Stimulated activated naive CD4-positive, alpha-beta T cell treated with Interleukin-2 at 50 U/mL for 16 hours (primary cell): ENCODE measurements at regions not wholly inside any gene's neighbourhood (a gene's known extent, or its start where the extent isn't known, plus 50 kb on each side); places are given as distances from the start of the nearest gene placed in this dataset.

Source experiments
- DNase-seq: peaks from one replicate; lab custom pipeline; 2025; lab: John Stamatoyannopoulos, UW

DNA sequence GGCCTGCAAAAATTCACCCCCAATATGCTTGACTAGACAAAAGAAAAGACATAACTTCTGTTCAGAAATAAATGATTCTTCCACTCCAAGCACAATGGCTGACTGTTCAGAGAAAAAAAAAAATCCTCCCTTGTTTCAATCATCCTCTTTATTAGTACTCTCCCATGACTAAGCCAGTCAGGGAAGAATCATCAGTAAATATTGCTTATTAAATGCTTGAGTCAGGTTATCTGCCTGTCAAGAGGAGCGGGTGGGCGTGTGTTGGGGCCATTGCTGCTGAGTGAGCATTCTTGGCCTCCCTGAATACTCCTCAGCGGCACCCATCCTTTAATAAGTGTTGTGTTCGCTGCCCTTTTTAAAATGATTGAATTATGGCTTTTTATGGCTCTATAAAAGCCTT is 1334.8 kb upstream of the CELF4 start:
- DNase-seq = no peak

DNA sequence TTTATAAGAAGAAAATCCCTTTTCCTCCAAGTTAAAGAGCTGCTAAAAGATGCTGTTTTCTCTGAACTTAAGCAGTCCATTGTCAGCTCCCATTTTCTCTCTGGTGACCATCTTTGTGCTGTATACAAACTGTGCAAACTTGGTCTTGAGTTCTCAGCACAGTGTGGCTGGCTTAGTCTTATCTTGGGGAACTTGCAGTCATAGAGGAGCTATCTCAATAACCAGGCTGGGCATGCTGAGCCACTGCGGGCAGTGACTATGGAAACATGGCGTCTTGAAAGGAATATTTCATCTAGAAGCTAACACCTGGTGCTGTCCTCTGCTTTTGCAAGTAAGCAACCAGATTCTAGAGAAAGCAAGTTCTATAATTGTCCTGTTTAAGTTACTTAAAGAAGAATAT is 1334.4 kb upstream of the CELF4 start:
- DNase-seq = no peak

DNA sequence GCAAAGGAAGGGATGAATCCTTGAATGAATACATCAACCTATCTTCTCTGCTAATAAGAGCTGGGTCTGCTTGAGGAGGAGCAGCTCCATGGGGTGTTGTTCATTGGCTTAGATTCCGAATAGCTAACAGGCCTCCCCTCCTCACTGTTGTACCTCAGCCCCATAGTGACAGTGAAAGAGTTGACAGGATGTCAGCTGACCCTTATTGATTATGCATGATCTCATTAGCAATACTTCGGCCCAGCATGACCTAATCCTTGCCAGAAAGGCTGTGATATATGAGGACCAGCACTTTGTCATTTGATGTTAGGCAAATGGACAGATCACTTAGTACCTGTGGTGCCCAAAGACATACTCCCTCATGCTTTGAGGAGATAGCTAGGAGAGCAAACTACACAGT is 1333.7 kb upstream of the CELF4 start:
- no peak for DNase-seq

DNA sequence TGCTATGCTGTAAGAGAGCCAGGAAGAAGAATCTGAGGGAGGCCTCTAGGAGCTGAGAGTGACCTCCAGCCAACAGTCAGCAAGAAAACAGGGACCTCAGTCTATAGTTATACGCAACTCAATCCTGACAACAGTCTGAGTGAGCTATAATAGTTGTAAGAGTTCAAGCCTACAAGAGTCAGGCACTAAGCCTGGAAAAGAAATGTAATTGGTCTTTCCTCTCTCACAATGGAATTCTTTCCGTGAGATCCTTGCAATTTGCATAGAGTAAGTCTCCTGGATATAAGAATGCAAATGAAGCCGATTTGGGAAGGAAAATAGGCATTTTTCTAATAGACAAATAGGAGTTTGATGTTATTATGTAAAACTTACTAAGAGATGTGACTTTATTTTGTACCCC is 1332.6 kb upstream of the CELF4 start:
- DNase-seq = no peak

DNA sequence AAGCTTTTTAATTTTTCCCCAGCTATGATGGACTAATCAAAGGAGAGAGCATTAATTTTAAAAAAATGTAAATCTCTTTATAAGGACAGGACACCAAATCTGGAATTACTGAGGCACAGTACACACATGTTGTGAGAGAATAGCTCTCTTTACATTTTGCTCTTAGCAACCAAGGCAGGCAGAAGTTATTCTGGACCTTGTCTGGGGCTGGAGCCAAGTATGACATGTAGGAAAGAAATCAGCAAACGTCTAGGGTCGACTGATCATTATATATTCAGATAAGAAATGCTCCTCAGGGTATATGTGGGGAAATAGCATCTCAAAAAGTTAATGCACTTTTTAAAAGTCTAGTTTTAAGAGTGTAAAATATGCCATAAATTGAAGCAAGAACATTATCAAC is 1330.0 kb upstream of the CELF4 start:
- no peak for DNase-seq

DNA sequence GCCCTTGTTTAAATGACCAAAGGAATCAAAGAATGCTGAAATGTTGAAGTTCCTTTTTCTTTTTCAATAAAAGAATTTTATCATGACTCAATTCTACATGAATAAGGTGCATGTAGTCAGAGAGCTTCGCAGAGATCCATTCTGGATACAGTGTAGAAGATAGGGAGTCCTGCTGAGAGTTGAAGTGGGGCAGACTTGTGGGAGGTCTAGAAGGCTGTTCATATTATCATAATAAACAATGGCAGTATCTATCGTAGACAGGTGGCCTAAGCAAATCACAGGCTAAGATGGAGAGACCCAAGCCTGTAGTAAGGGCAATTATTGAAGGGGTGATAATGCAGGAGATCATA is 1322.0 kb upstream of the CELF4 start:
- DNase-seq = no peak

DNA sequence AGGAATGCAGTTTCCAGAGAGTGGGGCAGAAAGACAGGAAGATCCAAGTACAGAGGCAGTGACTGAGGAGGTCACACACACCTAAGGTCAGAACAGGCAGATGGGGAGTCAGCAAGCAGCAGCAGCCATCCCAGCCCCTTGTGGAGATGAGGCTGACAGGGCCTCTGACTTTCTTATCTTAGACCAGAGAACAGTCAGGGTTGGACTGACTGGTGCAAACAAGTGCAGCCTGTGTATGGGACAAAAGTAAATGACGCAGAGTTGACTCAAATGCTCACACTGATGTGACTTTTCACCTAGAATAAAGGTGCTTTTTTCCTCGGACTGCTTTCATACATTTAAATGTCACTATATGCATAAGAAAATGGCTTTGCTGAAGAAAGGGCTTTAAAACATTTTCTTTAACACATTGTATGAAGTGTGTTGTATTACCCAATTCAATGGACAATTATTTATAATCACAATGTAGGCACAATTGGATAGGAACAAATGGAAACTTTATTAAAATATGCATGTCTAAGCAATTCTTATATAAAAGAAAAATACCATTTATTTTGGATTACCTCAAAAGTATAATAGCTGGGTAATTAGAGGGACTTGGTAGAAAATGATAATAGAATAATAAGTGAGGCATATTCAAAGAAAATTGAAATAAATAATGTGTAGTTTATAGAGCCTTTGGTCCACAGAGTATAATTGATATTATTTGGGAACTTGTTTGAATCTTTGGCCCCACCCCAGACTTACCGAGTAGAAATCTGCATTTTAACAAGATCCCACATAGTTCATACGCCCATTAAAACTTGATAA is 1321.5 kb upstream of the CELF4 start:
- DNase-seq = no peak

DNA sequence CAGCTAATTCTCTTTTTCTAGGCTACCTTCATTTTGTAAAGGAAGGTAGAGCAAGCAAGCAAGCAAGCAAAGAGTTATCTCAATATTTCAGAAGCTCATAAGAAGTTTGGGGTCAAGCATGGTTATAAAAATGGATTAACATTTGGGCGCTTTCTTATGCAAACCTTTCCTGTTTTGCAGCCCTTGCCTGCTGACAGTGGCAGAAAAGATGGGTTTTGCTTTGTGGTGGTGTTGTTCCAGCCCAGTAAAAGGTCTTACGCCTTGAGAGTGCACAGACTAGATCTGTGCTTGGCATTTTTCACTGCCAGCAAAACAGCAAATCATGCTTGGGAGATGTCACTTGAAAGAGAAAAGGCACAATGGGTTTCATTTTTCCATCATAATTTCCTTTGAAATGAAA is 1320.6 kb upstream of the CELF4 start:
- no peak for DNase-seq

DNA sequence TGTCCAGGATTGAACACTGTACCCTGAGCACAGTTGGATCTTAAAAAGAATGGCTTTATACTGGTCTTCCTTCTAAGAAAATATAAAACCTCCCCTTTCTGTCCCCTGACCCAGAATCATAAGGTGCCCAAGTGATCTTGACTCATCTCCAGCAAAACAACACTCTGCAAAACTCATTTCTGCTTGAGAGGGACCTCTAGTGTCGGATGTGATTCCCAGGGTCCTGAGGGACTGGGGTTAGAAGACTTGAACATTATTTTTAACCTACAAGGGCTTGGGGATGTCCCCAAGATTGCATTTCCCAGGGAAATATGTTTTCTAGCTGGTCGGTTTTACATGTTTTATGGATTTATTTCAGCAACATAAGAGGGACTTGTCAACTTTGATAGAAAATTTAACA is 1318.5 kb upstream of the CELF4 start:
- DNase-seq = no peak

DNA sequence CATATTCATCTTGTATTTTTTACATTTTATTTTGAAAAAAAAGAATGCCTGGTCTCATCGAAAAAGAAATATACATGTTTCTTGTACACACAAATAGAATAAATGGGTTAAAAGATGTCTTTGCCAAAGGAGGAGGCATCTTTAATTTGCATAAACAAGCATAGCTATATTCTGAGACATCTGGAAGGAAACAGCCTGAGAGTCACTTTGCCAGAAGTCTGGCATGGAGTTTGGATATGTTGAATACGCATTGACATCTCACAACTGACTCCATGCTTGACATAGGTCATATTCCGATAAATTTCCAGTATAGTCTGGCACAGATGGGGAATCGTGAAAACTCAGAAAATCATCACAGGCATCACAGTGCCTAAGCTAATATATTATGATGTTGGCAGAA is 1317.5 kb upstream of the CELF4 start:
- DNase-seq = no peak

DNA sequence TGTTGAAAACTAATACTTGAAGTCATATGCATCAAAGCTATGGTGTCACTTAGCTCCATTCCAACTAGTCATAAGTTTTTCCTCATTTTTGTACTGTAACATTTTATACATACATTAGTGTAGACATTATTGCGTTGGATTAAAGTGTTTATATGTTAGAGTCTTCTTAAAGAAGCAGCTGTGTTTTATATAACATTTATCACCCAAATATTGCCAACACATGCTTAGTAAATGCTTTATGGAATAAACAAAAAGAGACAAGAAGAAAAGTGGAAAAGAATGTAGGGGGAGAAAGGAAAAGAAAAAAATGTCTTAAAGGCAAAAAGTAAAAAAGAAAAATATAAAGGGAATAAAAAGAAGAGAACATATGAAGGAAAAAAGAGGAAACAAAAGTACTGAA is 1314.3 kb upstream of the CELF4 start:
- DNase-seq = no peak

DNA sequence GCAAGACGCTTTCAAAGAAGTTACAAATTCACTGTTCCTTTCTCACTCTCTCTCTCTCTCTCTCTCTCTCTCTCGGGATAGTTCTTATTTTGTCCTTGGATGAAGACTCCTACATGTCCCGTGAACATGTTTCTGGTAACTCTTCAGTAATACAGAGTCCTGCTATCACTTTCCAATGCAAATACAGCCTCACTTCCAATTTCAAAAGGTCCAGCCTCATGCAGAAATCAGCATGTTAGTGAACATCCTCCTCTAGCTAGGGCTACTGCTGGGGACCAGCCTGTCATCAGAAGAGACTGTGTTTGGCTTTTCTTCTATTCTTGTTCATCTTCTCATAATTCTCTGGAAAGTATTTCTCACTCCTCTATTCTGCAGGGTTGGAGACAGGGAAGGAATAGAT is 1306.7 kb upstream of the CELF4 start:
- DNase-seq = no peak

DNA sequence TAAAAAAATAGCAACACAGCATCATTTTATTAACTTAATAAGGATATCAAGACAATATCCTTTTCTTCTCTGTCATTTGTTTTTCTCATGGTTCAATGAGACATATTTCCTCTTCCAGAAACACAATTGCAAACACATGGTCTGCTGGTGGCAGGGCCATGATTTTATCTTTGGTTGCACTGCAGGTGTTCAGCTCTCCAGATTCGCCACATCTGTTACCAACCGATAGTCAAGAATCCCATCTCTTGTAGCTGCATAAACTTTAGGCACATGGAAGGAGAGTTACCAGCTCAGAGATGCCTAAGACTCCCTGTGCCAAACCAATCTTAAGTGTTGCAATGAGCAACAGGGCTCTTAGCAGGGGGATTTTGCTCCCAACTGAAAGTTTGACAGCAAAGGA is 1303.2 kb upstream of the CELF4 start:
- DNase-seq = no peak

DNA sequence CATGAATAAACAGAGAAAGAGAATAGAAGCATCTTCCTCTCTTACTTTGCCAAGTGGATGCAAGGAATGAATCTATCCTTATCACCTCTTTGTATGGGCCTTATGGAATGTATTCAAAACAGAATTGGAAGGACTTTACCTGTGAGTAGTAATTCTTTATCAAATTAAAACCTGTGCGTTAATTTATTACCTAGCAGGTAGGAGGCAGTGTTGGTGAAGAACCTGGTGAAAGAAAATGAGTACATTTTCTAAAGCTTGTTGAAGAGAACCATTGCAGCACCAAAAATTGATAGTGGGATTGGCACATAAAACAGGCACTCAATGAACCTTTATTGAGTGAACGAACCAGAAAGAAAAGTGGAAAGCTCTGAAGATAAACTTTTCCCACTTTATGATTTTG is 1302.1 kb upstream of the CELF4 start:
- no peak for DNase-seq

DNA sequence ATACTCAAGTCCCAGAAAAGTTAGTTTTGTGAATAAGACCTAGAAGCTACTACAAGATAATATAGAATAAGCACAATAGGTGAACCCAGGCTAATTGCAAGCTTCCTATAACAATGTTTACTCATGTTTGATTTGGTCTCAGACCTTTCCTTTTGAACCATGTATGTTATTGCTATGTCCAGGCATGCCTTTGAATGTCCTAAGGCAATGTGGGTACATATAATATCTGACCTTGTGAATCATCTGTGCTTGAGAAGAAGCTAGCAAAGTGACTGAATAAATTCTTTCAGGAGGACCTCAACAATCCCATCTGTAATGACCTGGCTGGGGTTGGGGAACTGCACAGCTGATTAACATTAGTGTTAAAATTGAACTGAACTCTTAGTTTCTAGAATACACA is 1285.9 kb upstream of the CELF4 start:
- DNase-seq = no peak

DNA sequence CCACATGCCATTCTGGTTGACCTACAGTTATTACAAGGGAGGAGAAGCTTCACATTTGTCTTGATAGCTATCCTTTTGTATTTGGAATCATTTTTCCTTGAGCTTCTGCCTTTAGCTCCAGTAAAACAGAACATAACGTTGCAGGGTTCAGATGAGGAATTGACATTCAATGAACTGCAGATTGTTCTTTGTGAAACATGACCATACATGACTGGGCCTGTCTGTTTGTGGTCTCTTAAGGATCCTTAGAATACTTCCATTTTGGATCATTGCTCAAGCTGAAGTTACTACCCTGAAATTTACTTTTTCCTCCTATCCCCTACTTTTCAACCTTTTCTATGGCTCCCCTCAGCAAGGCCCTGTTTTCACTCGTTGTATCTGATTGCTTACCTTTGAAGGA is 1281.7 kb upstream of the CELF4 start:
- DNase-seq = no peak

DNA sequence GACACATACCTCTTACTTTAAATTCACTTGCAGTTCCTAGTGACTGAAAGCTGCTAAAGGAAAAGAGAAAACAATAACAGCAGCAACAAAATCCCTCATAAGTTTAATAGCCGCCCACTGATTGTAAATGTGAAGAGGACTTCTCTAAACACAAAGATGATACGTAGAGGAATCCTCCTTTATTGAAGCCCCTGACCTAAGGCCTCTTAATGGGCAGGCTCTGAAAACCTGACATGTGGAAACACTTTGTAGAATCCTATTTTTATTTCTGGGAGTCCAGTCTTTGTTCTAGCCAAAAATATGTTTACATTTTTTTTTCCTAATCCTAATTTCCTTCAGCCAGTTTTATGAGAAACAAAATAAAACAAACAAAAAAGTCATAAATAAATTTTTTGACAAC is 1277.7 kb upstream of the CELF4 start:
- DNase-seq = no peak

DNA sequence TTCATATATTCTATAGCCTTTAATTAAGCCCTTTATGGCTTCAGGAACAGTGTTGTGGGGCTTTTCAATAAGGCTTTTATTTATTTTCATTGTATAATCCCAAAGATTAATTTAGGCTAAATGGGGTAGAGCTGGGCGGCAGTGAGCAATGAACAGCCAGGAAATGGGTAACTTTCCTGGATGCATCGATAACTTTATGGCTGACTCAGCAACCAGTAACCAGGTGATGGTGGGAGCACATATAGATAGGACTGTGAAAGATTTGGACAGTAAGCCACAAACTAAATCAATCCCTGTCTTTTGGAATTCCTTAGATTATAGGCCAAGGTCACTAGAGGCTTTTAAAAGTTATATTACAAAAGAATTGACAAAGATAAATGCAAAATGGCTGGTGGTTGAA is 1260.6 kb upstream of the CELF4 start:
- DNase-seq = no peak

DNA sequence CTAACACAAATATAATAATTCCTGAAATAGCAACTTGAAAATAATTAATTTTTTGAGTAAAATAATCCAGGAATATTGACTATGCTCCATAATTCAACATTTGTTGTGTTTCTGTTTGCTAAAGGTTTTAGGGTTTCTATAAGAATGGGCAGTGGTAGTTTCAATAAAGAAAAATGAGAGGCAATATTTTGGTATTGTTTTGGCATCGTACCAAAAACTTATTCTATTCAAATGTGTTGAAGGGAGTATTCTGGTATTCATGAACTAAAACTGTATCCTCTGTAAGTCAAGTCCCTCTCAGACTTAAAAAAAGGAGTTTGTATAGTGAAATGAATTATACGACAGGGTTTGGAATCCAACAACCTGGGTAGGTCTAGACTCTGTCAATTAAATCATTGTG is 1245.6 kb upstream of the CELF4 start:
- DNase-seq = no peak

DNA sequence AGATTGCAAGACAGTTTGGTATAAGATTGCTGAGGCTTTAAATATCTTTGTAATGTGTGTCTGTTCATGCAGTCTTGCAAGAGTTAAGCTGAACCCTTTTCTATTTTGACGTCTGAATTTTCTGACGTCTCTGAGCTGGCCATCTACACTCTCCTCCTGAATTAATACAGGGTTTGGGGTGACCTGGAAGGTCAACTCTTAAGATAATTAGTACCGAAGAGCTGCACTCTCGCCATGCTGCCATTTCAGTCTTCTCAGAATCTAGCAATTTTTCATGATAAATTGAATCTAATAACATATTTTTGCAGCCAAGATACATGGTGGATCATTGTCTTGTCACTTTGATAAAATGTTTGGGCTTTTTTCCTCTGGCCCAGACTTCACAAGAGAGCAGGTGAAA is 1245.2 kb upstream of the CELF4 start:
- no peak for DNase-seq

DNA sequence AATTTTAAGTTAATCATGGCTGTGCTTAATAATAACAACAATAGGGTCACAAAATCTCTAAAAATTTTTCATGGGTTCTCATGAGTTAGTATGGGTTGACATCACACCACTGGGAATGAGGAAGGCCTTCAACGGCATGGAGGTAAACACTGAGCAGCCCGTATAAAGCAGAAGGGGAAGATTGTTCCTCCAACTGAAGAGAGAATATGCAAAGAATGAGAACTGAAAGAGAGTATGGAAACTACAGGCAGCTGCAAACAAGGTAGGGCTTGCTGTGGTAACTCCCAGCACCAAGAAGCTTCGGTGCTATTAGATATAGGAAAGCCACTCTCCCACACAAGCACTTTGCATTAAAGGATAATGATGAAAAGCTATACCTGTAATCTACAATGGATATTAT is 1242.3 kb upstream of the CELF4 start:
- no peak for DNase-seq

DNA sequence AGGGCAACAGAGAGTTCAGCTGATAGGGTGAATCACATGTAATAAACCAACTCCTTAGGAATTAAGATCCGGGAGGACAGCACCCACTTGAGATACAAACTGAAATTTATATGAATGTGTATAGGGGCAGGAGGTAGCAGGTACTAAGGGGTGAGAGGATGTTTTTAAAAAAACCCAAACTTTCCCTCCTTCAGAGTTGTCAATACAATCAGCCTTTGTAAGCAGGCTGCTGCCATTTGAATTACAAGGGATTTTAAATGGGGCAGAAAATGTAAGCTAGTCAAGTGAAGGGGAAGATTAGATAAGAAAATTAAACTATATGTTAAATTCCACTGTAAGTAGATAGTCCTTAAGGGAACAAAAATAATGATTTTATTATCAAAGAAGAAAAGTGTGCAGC is 1239.7 kb upstream of the CELF4 start:
- DNase-seq = no peak

DNA sequence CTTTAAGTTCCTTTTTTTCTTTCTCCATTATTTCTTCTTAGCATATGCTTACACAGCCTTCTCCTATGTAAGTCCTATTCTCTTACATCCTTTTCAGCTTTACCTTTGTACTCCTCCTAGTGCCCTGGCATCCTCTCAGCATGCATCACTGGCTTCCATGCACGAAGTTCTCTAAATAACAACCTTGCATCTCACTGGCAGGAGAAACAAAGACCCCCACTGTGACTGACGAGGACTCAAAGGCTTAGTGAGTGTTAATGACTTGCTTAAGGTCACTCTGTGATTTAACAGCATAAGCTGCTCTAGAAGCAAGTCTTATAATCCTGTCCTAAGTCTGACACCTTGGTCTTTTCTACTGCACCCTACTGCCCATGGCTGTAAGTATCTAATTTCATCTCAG is 1236.0 kb upstream of the CELF4 start:
- DNase-seq = no peak

DNA sequence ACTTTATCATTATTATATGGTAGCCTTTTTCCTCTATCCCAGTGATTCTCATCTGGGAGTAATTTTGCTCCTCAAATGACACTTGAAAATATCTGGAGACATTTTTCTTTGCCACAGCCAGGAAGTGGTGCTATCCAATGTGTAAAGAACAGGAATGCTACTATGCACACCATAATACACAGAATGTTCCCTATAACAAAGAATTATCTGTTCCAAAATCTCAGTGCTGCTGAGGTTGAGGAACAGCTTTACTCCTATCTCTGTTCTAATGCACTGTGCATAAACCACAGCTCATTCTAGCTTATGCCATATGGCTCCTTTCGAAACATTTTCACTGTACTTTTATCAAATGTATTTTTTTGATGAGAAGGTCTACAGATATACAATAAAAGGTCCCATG is 1231.2 kb upstream of the CELF4 start:
- no peak for DNase-seq

DNA sequence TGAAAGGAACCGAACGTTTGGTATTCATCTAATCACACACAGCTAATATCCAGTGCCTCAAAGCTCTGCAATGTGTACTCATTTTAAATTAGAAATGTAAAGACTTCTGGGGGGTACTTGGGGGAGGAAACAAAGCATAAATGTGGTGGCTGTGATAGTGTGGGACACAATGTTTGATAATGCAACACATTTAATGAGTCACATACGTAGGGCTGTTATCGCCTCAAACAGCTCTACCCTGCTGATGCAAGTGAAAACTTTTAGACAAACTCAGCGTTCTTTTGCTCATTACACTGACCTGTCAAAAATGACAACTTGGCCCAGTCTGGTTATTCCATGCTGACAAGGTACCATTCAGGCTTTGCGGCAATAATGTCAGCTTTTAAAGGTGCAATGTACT is 1227.1 kb upstream of the CELF4 start:
- DNase-seq = no peak
